ENCODE measurements at regions not wholly inside any gene's neighbourhood (a gene's known extent, or its start where the extent isn't known, plus 50 kb on each side); places are given as distances from the start of the nearest gene placed in this dataset.

DNA sequence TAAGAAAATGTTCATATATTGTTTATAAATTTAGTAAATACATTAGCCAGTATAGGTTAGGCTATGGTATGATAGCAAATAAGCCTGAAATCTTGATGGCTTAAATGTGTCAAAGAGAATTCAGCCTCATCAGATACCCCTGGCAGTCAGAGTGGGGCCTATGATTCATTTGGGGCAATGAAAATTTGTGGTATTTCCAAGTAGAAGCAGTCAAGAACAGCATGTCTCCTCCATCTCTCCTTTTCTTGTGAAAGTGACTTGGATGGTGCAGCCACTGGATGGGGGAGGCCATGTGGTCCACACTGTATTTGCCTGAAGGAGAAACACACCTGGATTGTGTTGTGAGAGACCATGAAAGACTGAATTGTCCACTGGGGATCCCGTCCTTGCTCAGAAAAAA lies 82.7 kb downstream of the DLEU7 start:
- no peak for TF ChIP-seq CTCF (IDR thresholded peaks at IDR 0.05)
- TF ChIP-seq POLR2A (IDR thresholded peaks at IDR 0.05) = no peak
- TF ChIP-seq POLR2AphosphoS5 (IDR thresholded peaks at IDR 0.05) = no peak
